ENCODE measurements at regions not wholly inside any gene's neighbourhood (a gene's known extent, or its start where the extent isn't known, plus 50 kb on each side); places are given as distances from the start of the nearest gene placed in this dataset.

DNA sequence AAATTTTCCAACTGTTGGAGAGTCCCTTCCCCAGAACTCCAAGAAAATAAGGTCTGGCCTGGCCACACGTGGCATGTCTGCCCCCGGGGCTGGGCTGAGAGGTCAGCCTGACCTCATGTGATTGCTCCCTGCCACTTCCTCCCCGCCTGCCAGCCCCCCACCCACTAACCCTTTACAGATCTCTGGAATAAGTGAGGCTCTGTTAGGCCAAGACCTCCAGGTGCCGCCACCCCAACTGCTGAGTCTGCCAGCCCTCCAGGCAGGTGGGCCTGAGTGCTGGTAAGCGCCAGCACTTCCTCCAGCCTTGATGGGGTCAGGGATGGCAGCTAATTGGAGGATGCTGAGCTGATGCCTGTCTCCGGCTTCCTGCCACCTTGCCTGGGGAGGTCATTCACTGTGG lies 658.4 kb downstream of the MED13L start:
- TF ChIP-seq ZNF184 (CRISPR knock-in tag; IDR thresholded peaks at IDR 0.05): no peak
- TF ChIP-seq SMC3 (conservative IDR thresholded peaks at IDR 0.05; ENCODE audit: insufficient read depth, low read depth, low read length): no peak
- no peak for TF ChIP-seq E2F6 (IDR thresholded peaks at IDR 0.05; ENCODE audit: borderline replicate concordance in 1 of 2, extremely low read depth in 1 of 2, insufficient read depth in 1 of 2, insufficient read length in 1 of 2, low read depth in 1 of 2, low read length in 1 of 2, poor library complexity in 1 of 2, severe bottlenecking in 1 of 2)
- no peak for TF ChIP-seq TAF7 (tag; IDR thresholded peaks at IDR 0.05)
- TF ChIP-seq MED1 (CRISPR knock-in tag; IDR thresholded peaks at IDR 0.05; ENCODE audit: borderline replicate concordance): no peak
- no peak for TF ChIP-seq CBFB (CRISPR knock-in tag; IDR thresholded peaks at IDR 0.05)
- TF ChIP-seq DPF2 (IDR thresholded peaks at IDR 0.05): no peak
- TF ChIP-seq ZNF584 (CRISPR knock-in tag; IDR thresholded peaks at IDR 0.05; ENCODE audit: low read depth): no peak
- no peak for TF ChIP-seq HMGXB4 (CRISPR knock-in tag; IDR thresholded peaks at IDR 0.05)
- TF ChIP-seq, protein P1, sequence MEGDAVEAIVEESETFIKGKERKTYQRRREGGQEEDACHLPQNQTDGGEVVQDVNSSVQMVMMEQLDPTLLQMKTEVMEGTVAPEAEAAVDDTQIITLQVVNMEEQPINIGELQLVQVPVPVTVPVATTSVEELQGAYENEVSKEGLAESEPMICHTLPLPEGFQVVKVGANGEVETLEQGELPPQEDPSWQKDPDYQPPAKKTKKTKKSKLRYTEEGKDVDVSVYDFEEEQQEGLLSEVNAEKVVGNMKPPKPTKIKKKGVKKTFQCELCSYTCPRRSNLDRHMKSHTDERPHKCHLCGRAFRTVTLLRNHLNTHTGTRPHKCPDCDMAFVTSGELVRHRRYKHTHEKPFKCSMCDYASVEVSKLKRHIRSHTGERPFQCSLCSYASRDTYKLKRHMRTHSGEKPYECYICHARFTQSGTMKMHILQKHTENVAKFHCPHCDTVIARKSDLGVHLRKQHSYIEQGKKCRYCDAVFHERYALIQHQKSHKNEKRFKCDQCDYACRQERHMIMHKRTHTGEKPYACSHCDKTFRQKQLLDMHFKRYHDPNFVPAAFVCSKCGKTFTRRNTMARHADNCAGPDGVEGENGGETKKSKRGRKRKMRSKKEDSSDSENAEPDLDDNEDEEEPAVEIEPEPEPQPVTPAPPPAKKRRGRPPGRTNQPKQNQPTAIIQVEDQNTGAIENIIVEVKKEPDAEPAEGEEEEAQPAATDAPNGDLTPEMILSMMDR (IDR thresholded peaks at IDR 0.05 in 2 of 3, conservative IDR thresholded peaks at IDR 0.05 in 1 of 3; ENCODE audit: insufficient read depth in 2 of 3, low read depth in 1 of 3, low read length in 3 of 3): no peak

Data from K562 (cell line).